ENCODE measurements at regions not wholly inside any gene's neighbourhood (a gene's known extent, or its start where the extent isn't known, plus 50 kb on each side); places are given as distances from the start of the nearest gene placed in this dataset.

GRCh38 chr2:128643221-128644065, 324.8 kb upstream of the HS6ST1 start:
- no peaks in the 10 kb centered on the region for H4K20me1 ChIP-seq (ENCODE audit: control insufficient read depth, insufficient read depth, low read depth, low read length)

GRCh38 chr2:128644156-128644555, 325.5 kb upstream of the HS6ST1 start:
- Histone ChIP-seq H3K27ac (ENCODE audit: low read depth, low read length) (no peak overlapping the region), H3K4me2 (ENCODE audit: low read length) (no peak overlapping the region), H3K4me3 (ENCODE audit: low read length) (no peak overlapping the region), H4K20me1 (ENCODE audit: control insufficient read depth, insufficient read depth, low read depth, low read length) (no peaks in the 10 kb centered on the region), H3K9me2 (replicated peaks; ENCODE audit: control insufficient read depth, low read length) (no peaks in the 10 kb centered on the region), H3F3A (ENCODE audit: control insufficient read depth, insufficient read depth) (no peaks in the 10 kb centered on the region), H3K36me3 (ENCODE audit: control insufficient read depth, low read length) (no peaks in the 10 kb centered on the region), H3K79me2 (ENCODE audit: control insufficient read depth, low read length) (no peaks in the 10 kb centered on the region), H3K4me1 (ENCODE audit: control insufficient read depth, low read length) (peaks cover 9% of the 10 kb centered on the region), H3K9me3 (ENCODE audit: control insufficient read depth, insufficient read depth, low read length) (no peaks in the 10 kb centered on the region), H3K27me3 (ENCODE audit: control insufficient read depth, low read length) (no peaks in the 10 kb centered on the region)
- no peak for TF ChIP-seq EZH2phosphoT487 (IDR thresholded peaks at IDR 0.05; ENCODE audit: borderline replicate concordance, low read length)

More at GRCh38 chr2:128643221-128644065, 324.8 kb upstream of the HS6ST1 start:
- H3K27ac ChIP-seq (ENCODE audit: low read depth, low read length): no peak overlapping the region
- H3K27me3 ChIP-seq (ENCODE audit: control insufficient read depth, low read length): no peaks in the 10 kb centered on the region
- no peaks in the 10 kb centered on the region for H3K79me2 ChIP-seq (ENCODE audit: control insufficient read depth, low read length)
- H3K4me2 ChIP-seq (ENCODE audit: low read length): no peak overlapping the region
- no peaks in the 10 kb centered on the region for H3K36me3 ChIP-seq (ENCODE audit: control insufficient read depth, low read length)
- H3K4me1 ChIP-seq (ENCODE audit: control insufficient read depth, low read length): peaks cover 9% of the 10 kb centered on the region
- no peak overlapping the region for H3K4me3 ChIP-seq (ENCODE audit: low read length)
- no peak for TF ChIP-seq EZH2phosphoT487 (IDR thresholded peaks at IDR 0.05; ENCODE audit: borderline replicate concordance, low read length)
- no peak for TF ChIP-seq CTCF (IDR thresholded peaks at IDR 0.05; ENCODE audit: low read depth, low read length, poor library complexity, severe bottlenecking)
- H3K9me3 ChIP-seq (ENCODE audit: control insufficient read depth, insufficient read depth, low read length): no peaks in the 10 kb centered on the region
- H3F3A ChIP-seq (ENCODE audit: control insufficient read depth, insufficient read depth): no peaks in the 10 kb centered on the region
- H3K9me2 ChIP-seq (replicated peaks; ENCODE audit: control insufficient read depth, low read length): no peaks in the 10 kb centered on the region

GRCh38 chr2:128644718-128645256, 326.1 kb upstream of the HS6ST1 start:
- Histone ChIP-seq H3K27me3 (ENCODE audit: control insufficient read depth, low read length) (no peaks in the 10 kb centered on the region), H3K27ac (ENCODE audit: low read depth, low read length) (no peak overlapping the region), H3K4me3 (ENCODE audit: low read length) (no peak overlapping the region), H3K9me3 (ENCODE audit: control insufficient read depth, insufficient read depth, low read length) (no peaks in the 10 kb centered on the region), H4K20me1 (ENCODE audit: control insufficient read depth, insufficient read depth, low read depth, low read length) (no peaks in the 10 kb centered on the region), H3K36me3 (ENCODE audit: control insufficient read depth, low read length) (no peaks in the 10 kb centered on the region), H3K9me2 (replicated peaks; ENCODE audit: control insufficient read depth, low read length) (no peaks in the 10 kb centered on the region), H3K4me1 (ENCODE audit: control insufficient read depth, low read length) (peaks cover 15% of the 10 kb centered on the region), H3F3A (ENCODE audit: control insufficient read depth, insufficient read depth) (no peaks in the 10 kb centered on the region), H3K79me2 (ENCODE audit: control insufficient read depth, low read length) (no peaks in the 10 kb centered on the region), H3K4me2 (ENCODE audit: low read length) (no peak overlapping the region)
- TF ChIP-seq CTCF (IDR thresholded peaks at IDR 0.05; ENCODE audit: low read depth, low read length, poor library complexity, severe bottlenecking) (no peak), EZH2phosphoT487 (IDR thresholded peaks at IDR 0.05; ENCODE audit: borderline replicate concordance, low read length) (no peak)

GRCh38 chr2:128645631-128646030, 327.0 kb upstream of the HS6ST1 start:
- TF ChIP-seq CTCF (IDR thresholded peaks at IDR 0.05; ENCODE audit: low read depth, low read length, poor library complexity, severe bottlenecking) (no peak), EZH2phosphoT487 (IDR thresholded peaks at IDR 0.05; ENCODE audit: borderline replicate concordance, low read length) (no peak)
- no peaks in the 10 kb centered on the region for H3K9me3 ChIP-seq (ENCODE audit: control insufficient read depth, insufficient read depth, low read length)
- H4K20me1 ChIP-seq (ENCODE audit: control insufficient read depth, insufficient read depth, low read depth, low read length): no peaks in the 10 kb centered on the region
- H3K4me3 ChIP-seq (ENCODE audit: low read length): no peak overlapping the region
- no peaks in the 10 kb centered on the region for H3K27me3 ChIP-seq (ENCODE audit: control insufficient read depth, low read length)
- H3F3A ChIP-seq (ENCODE audit: control insufficient read depth, insufficient read depth): no peaks in the 10 kb centered on the region
- no peaks in the 10 kb centered on the region for H3K36me3 ChIP-seq (ENCODE audit: control insufficient read depth, low read length)
- peaks cover 15% of the 10 kb centered on the region for H3K4me1 ChIP-seq (ENCODE audit: control insufficient read depth, low read length)
- no peaks in the 10 kb centered on the region for H3K9me2 ChIP-seq (replicated peaks; ENCODE audit: control insufficient read depth, low read length)
- H3K4me2 ChIP-seq (ENCODE audit: low read length): no peak overlapping the region
- H3K27ac ChIP-seq (ENCODE audit: low read depth, low read length): no peak overlapping the region
- no peaks in the 10 kb centered on the region for H3K79me2 ChIP-seq (ENCODE audit: control insufficient read depth, low read length)

Data from DOHH2 (cell line).